Hindlimb muscle (tissue), 1 donor: ENCODE measurements at regions not wholly inside any gene's neighbourhood (a gene's known extent, or its start where the extent isn't known, plus 50 kb on each side); places are given as distances from the start of the nearest gene placed in this dataset.
A peak's percentile ranks its signal among the peaks of the same experiment; 100 is the strongest.

Experiments used
- DNase-seq: peaks from one replicate; pipeline ENCODE4 v3.0.0-alpha.2; 2013

- DNase-seq: no peak
Observed at GRCh38 chr12:44961887-44962286, 85.8 kb upstream of the NELL2 start.

- DNase-seq: no peak
Observed at GRCh38 chr12:44960856-44961255, 84.7 kb upstream of the NELL2 start.

DNA sequence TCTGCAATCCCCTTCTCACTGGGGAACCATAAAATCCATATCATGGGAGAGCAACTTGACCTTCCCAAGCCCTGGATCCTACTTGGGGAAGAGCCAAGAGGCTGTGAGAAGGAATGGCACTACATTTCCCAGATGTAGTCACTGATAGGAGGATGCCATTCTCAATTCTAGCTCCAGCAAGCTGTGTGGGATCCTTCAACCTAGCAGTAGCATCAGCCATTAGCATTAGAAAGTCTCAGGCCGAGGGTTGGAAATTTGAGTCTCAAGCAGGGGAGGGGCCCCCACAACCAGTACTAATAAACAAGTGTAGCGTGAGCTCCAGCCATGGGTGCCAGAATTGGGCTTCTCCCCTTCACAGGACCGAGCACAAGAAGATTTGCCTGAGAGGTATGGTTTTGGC is 84.3 kb upstream of the NELL2 start:
- no peak for DNase-seq

DNA sequence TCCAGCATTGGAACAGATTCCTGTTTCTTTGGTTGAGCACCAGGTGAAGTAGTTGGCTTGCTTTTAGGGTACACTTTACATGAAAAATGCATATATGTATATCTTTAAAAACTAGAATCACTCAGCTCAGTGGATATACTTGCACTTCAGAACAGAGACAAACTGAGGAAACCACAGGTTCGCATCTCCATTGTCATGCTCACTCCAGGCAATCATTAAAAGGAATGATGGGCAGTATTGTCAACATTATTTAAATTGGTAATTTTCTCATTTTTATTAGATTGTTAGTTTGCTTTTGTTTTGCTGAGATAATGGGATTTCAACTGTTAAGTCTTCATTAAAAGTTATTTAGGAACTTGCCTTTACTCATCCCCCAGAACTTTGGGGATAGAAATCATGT is 71.0 kb upstream of the NELL2 start:
- no peak for DNase-seq

DNA sequence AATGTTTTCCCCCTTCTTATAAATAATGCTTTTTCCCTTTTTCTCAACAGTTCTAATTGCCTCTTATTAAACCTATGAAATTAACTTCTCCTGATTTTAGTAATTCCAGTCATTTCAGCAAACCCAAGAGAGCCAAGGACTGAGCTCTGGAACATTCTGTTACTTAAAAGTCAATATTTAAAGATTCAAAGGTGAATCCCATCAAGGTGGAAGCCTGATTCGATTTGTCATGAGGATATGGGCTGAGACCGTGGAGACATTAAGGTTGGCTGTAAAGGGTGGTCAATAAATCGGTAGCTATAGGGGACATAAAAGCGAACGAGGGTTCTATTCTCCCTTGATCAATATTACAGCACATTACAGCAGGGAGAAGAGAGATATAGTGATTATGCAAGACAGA is 66.6 kb upstream of the NELL2 start:
- no peak for DNase-seq

DNA sequence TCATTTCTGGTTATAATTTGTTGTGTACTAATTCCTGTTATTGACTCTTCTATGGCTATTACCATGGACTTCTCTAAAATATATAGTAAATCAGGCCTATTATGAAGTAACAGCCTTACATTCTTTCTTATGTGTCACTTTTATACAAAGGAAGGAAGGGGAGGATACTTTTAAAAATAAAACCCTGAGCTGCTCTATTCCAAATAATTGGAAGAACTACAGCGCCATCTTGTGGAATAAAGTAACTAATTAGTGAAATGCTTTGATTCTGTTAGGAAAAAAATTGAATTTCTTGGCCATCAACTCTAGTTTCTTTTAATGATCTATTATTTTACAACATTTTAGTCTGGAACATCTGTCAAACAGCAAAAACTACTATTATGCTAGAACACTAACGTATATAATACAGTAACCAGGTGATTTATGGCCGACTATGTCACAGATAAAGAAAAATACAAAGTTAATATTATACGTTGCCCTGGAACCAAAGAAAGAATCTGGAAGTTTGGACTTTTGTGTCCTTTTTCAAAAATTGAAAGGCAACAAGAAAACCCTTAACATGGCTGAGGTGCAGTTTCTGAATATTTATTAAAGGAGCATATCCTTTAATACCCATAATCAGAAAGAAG is 55.0 kb upstream of the NELL2 start:
- DNase-seq: peak; percentile 19

DNA sequence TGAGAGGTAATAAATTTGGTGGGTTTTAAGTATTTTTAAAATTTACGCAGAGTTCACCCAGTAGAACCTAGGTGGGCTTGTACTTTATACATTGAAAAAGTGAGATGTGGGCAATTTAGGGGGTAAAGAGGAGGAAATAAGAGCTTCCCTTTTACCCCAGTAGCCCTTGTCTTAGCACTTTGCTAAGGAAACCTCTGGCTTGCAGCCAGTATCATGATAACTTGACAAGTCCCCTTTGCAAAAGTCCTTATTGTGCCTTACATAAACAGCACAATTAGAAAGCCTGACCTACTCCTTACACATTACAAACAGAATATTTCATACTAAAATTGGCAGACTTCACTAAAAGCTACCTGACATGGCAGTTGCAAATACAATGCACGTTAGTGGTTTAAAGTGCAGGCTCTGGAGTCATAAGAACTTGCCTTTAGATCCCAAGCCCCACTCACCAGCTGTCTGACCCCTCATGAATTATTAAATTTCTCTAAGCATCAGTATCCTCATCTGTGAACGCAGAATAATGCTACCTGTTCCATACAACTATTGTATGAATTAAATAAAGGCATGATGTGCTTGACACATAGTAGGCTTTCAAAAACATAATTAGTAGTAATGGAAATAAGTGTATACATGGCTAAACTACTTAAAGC is 53.2 kb upstream of the NELL2 start:
- DNase-seq: no peak
